ENCODE measurements at regions not wholly inside any gene's neighbourhood (a gene's known extent, or its start where the extent isn't known, plus 50 kb on each side); places are given as distances from the start of the nearest gene placed in this dataset.

DNA sequence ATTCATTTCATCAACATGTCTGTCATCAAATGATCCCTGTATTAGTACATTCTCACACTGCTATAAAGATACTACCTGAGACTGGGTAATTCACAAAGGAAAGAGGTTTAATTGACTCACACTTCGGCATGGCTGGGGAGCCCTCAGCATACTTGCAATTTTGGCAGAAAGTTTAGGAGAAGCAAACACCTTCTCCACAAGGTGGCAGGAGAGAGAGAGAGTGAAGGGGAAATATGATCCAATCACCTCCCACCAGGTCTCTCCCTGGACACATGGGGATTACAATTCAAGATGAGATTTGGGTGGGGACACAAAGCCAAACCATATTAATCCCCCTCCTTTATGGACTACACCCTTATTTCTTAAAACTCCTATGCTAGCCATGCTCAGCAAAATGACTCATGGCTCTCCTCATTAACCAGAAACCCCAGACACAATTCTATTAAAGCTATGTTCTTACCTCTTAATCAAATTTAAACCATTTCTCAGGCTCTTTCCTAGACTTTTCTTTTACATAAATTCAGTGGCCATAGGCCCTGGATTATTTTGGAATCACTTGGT lies 932.3 kb downstream of the FLRT2 start:
- Histone ChIP-seq H3K27ac (ENCODE audit: low read length) (no peak overlapping the region), H3K4me3 (ENCODE audit: low read length) (no peak overlapping the region), H3K27me3 (ENCODE audit: control insufficient read depth, insufficient read depth, low read length) (no peaks in the 10 kb centered on the region), H3K4me1 (ENCODE audit: control insufficient read depth, insufficient read depth, low read length) (no peaks in the 10 kb centered on the region), H3K9me3 (ENCODE audit: control insufficient read depth, low read depth, low read length) (no peaks in the 10 kb centered on the region), H3K36me3 (ENCODE audit: control insufficient read depth, insufficient read depth, low read length) (no peaks in the 10 kb centered on the region)
- no CpG with 5 or more reads among the region's 1 CpG for WGBS (ENCODE audit: insufficient coverage, low lambda C conversion rate)
- DNase-seq = no peak

DNA sequence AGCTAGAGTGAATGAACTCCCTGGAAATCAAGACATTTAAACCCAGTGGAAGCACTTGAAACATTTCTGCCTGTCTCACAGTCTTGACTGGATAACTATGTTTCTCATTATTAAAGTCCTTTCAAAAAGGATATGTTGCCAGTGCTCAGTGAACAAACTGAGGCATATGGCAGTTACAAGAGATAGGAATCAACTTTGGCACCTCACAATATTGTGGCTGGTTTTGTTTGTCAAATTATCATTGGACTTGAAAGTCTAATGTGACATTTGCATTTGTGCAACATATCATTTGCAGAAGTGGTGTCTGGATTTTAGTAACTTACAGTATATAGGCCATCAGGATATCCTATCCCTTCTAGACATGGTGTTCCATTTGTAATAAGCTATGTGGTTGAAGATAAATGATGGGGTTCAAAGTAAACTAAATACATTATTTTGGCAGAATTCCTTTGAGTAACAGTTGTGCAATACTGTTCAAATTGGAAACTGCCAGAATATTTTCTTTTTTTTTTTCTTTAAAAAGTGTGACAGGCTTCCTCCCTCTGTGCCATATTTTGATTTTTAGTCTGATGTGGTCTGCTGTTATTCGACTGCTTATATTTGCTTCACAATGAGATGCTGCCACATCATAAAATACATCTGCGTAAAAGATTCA lies 927.7 kb downstream of the FLRT2 start:
- no peak for DNase-seq
- H3K4me1 ChIP-seq (ENCODE audit: control insufficient read depth, insufficient read depth, low read length) = no peaks in the 10 kb centered on the region
- H3K4me3 ChIP-seq (ENCODE audit: low read length) = no peak overlapping the region
- H3K36me3 ChIP-seq (ENCODE audit: control insufficient read depth, insufficient read depth, low read length) = no peaks in the 10 kb centered on the region
- no peaks in the 10 kb centered on the region for H3K9me3 ChIP-seq (ENCODE audit: control insufficient read depth, low read depth, low read length)
- H3K27ac ChIP-seq (ENCODE audit: low read length) = no peak overlapping the region
- no peaks in the 10 kb centered on the region for H3K27me3 ChIP-seq (ENCODE audit: control insufficient read depth, insufficient read depth, low read length)
- WGBS (ENCODE audit: insufficient coverage, low lambda C conversion rate) = no CpG with 5 or more reads among the region's 2 CpGs

DNA sequence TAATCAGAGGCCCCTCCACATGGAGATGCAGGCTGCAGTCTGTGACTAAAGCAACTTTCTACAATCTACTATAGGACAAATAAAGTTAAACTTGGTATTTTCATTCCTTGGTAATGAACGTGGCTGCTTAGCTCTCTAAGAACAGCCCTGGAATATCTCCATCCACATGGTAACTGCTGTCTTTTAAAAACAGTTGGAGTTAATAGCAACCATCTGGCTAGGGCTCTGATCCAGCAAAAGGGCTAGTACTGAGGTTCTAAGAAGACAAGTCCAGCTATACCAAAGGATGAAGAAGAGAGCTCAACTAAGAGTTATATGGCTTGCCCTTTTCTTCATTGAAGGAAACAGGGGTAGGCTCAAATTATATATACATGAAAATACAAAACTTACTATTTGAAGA lies 920.1 kb downstream of the FLRT2 start:
- Histone ChIP-seq H3K4me1 (ENCODE audit: control insufficient read depth, insufficient read depth, low read length) (no peaks in the 10 kb centered on the region), H3K9me3 (ENCODE audit: control insufficient read depth, low read depth, low read length) (no peaks in the 10 kb centered on the region), H3K27ac (ENCODE audit: low read length) (no peak overlapping the region), H3K4me3 (ENCODE audit: low read length) (no peak overlapping the region), H3K27me3 (ENCODE audit: control insufficient read depth, insufficient read depth, low read length) (no peaks in the 10 kb centered on the region), H3K36me3 (ENCODE audit: control insufficient read depth, insufficient read depth, low read length) (no peaks in the 10 kb centered on the region)
- no peak for DNase-seq
- 80% methylated on average over 1 of the region's 1 CpG for WGBS (ENCODE audit: insufficient coverage, low lambda C conversion rate)

DNA sequence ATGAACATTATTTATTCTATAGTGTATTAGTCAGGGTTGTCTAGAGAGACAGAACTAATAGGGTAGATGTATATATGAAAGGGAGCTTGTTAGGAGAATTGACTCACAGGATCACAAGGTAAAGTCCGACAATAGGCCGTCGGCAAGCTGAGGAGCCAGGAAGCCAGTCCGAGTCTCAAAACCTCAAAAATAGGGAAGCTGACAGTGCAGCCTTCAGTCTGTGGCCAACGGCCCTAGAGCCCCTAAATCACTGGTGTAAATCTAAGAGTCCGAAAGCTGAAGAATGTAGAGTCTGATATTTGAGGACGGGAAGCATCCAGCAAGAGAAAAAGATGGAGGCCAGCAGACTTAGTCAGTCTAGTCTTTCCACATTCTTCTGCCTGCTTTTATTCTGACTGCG lies 912.2 kb downstream of the FLRT2 start:
- no peak overlapping the region for H3K27ac ChIP-seq (ENCODE audit: low read length)
- no peaks in the 10 kb centered on the region for H3K27me3 ChIP-seq (ENCODE audit: control insufficient read depth, insufficient read depth, low read length)
- no peak for DNase-seq
- H3K4me3 ChIP-seq (ENCODE audit: low read length) = no peak overlapping the region
- H3K36me3 ChIP-seq (ENCODE audit: control insufficient read depth, insufficient read depth, low read length) = no peaks in the 10 kb centered on the region
- H3K9me3 ChIP-seq (ENCODE audit: control insufficient read depth, low read depth, low read length) = no peaks in the 10 kb centered on the region
- no CpG with 5 or more reads among the region's 8 CpGs for WGBS (ENCODE audit: insufficient coverage, low lambda C conversion rate)
- H3K4me1 ChIP-seq (ENCODE audit: control insufficient read depth, insufficient read depth, low read length) = no peaks in the 10 kb centered on the region

DNA sequence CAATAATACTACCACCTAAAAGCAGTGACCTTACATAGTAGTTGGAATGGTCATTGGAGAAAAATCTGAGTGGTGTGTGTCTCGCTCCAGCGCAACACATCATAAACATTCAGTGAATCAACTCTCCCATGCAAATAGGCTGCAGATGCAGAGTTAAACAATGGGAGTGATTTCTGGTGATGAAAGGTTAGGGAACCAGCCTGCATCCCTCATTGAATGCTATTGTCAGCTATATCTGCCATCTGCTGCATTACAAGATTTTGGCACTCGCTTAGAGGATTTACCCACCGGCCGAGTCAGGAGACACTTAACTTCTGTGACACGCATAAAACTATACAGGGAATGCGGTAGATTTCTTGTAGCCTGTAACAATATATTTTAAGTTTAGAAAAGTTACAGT lies 900.9 kb downstream of the FLRT2 start:
- H3K27me3 ChIP-seq (ENCODE audit: control insufficient read depth, insufficient read depth, low read length) = no peaks in the 10 kb centered on the region
- no peaks in the 10 kb centered on the region for H3K4me1 ChIP-seq (ENCODE audit: control insufficient read depth, insufficient read depth, low read length)
- 79% methylated on average over 4 of the region's 7 CpGs for WGBS (ENCODE audit: insufficient coverage, low lambda C conversion rate)
- no peak for DNase-seq
- no peaks in the 10 kb centered on the region for H3K36me3 ChIP-seq (ENCODE audit: control insufficient read depth, insufficient read depth, low read length)
- no peak overlapping the region for H3K27ac ChIP-seq (ENCODE audit: low read length)
- H3K9me3 ChIP-seq (ENCODE audit: control insufficient read depth, low read depth, low read length) = no peaks in the 10 kb centered on the region
- H3K4me3 ChIP-seq (ENCODE audit: low read length) = no peak overlapping the region

DNA sequence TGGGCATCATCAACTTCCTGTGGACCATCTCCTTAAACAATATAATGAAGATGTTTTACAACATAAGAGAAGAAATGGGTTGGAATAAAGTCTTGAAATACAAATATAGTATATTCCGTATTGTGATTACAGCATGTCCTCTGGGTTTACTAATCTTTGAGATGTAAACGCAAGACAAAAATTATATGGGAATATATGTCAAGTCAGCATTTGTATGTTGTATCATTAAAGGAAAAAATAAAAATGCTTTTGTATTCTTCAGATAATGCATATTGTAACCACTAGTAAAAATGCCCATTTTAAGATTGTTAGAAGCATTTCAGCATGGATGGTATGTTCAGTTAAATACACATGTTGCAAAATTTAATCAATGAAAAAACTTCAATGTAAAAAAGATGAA lies 893.3 kb downstream of the FLRT2 start:
- Histone ChIP-seq H3K36me3 (ENCODE audit: control insufficient read depth, insufficient read depth, low read length) (no peaks in the 10 kb centered on the region), H3K27ac (ENCODE audit: low read length) (no peak overlapping the region)
- 0% methylated on average over 1 of the region's 2 CpGs for WGBS (ENCODE audit: insufficient coverage, low lambda C conversion rate)

DNA sequence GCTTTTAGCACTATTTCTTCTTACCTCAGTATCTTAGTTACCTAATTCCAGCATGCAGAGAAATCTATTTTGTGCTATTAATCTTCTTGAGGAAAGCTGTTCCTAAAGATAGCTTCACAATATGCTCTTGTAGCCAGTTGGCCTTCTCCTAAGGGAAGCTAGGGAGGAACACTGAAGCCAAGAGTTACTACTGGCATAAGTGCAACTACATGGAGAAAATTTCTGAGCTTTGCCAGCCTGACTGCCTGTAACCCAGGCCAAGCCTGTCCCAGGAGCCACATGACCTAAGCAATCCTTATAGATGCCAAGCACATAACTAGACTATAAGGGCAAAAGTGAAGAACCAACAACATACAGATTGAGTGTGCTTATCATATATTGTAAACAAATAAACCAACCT lies 890.2 kb downstream of the FLRT2 start:
- Histone ChIP-seq H3K9me3 (ENCODE audit: control insufficient read depth, low read depth, low read length) (no peaks in the 10 kb centered on the region), H3K4me1 (ENCODE audit: control insufficient read depth, insufficient read depth, low read length) (no peaks in the 10 kb centered on the region), H3K36me3 (ENCODE audit: control insufficient read depth, insufficient read depth, low read length) (no peaks in the 10 kb centered on the region), H3K27me3 (ENCODE audit: control insufficient read depth, insufficient read depth, low read length) (no peaks in the 10 kb centered on the region), H3K27ac (ENCODE audit: low read length) (no peak overlapping the region), H3K4me3 (ENCODE audit: low read length) (no peak overlapping the region)
- no peak for DNase-seq

More for the DNA sequence above, 893.3 kb downstream of the FLRT2 start:
- H3K4me3 ChIP-seq (ENCODE audit: low read length) = no peak overlapping the region
- no peak for DNase-seq
- H3K4me1 ChIP-seq (ENCODE audit: control insufficient read depth, insufficient read depth, low read length) = no peaks in the 10 kb centered on the region
- H3K27me3 ChIP-seq (ENCODE audit: control insufficient read depth, insufficient read depth, low read length) = no peaks in the 10 kb centered on the region
- no peaks in the 10 kb centered on the region for H3K9me3 ChIP-seq (ENCODE audit: control insufficient read depth, low read depth, low read length)

DNA sequence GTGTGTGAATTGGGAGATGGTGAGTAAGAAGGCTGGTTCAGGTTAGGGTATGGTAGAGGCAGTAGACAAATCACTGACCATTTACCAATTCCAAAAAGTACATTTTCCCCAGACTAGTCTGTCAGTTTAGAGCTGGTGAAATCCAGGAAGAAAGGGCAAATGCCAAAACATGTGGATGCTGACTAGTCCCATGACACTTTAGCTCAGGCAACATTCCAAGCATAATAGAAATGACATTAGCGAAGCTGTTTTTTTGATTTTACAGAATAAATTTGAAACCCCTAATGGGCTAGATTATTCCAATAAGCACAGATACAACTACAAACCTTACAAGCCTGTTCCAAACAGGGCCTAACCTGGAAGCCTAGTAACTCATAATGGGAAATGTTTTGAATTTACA lies 884.2 kb downstream of the FLRT2 start:
- DNase-seq = no peak
- no peak overlapping the region for H3K27ac ChIP-seq (ENCODE audit: low read length)
- no peaks in the 10 kb centered on the region for H3K9me3 ChIP-seq (ENCODE audit: control insufficient read depth, low read depth, low read length)
- no CpG with 5 or more reads among the region's 1 CpG for WGBS (ENCODE audit: insufficient coverage, low lambda C conversion rate)
- H3K4me3 ChIP-seq (ENCODE audit: low read length) = no peak overlapping the region
- H3K27me3 ChIP-seq (ENCODE audit: control insufficient read depth, insufficient read depth, low read length) = no peaks in the 10 kb centered on the region
- no peaks in the 10 kb centered on the region for H3K36me3 ChIP-seq (ENCODE audit: control insufficient read depth, insufficient read depth, low read length)
- no peaks in the 10 kb centered on the region for H3K4me1 ChIP-seq (ENCODE audit: control insufficient read depth, insufficient read depth, low read length)

DNA sequence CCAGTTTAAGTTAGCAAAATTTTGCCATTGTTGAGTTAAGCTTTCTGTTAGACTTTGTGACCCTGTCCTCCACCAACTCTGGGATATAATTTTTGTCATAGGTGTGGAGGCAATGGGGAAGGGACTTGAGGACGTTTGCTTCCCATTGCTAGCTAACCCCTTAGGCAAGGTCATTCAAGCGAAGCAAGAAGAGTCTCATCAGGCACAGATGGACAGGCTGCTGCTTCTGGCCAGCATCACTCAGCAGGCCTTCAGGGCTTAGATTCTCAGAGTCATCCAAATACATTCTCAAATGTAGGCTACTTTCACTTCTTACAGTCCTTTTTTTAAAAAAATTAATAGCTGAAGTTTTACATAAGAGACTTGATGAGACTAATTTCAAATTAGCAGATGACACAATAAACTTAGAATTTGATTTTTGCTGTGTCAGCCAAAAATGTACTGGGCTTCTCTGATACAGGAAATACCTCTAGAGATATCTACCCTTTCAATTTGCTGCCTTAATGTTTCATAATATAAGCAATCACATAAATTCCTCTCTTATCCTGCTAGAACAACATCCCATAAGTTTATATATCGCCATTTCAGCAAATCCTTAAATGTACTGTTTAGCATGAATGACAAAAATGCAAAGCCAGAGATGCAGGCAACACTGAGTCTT lies 875.2 kb downstream of the FLRT2 start:
- DNase-seq = no peak
- H3K36me3 ChIP-seq (ENCODE audit: control insufficient read depth, insufficient read depth, low read length) = no peaks in the 10 kb centered on the region
- H3K27me3 ChIP-seq (ENCODE audit: control insufficient read depth, insufficient read depth, low read length) = no peaks in the 10 kb centered on the region
- H3K4me3 ChIP-seq (ENCODE audit: low read length) = no peak overlapping the region
- H3K4me1 ChIP-seq (ENCODE audit: control insufficient read depth, insufficient read depth, low read length) = no peaks in the 10 kb centered on the region
- WGBS (ENCODE audit: insufficient coverage, low lambda C conversion rate) = 75% methylated on average over 1 of the region's 3 CpGs
- no peak overlapping the region for H3K27ac ChIP-seq (ENCODE audit: low read length)
- H3K9me3 ChIP-seq (ENCODE audit: control insufficient read depth, low read depth, low read length) = no peaks in the 10 kb centered on the region

DNA sequence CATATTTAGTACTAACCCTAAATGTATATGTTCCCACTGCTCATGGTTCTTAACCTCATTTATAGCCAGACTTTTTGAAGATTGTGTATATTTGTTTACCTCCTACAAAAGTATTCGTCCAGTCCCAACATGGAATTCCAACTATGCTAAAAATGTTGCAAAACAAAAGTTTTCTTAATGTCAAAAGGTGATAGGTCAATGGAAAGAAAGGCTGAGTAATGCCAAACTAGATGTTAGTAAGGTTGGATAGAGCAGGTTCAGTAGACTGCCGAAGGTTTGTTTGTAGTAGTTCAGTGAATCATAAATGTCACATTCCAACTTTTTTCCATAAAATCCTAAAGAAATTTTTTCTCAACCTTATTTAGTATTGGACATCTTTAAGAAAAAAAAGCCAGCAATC lies 874.5 kb downstream of the FLRT2 start:
- WGBS (ENCODE audit: insufficient coverage, low lambda C conversion rate) = 55% methylated on average over 2 of the region's 2 CpGs
- H3K4me1 ChIP-seq (ENCODE audit: control insufficient read depth, insufficient read depth, low read length) = no peaks in the 10 kb centered on the region
- no peaks in the 10 kb centered on the region for H3K36me3 ChIP-seq (ENCODE audit: control insufficient read depth, insufficient read depth, low read length)
- H3K27me3 ChIP-seq (ENCODE audit: control insufficient read depth, insufficient read depth, low read length) = no peaks in the 10 kb centered on the region
- H3K27ac ChIP-seq (ENCODE audit: low read length) = no peak overlapping the region
- H3K4me3 ChIP-seq (ENCODE audit: low read length) = no peak overlapping the region
- DNase-seq = no peak
- H3K9me3 ChIP-seq (ENCODE audit: control insufficient read depth, low read depth, low read length) = no peaks in the 10 kb centered on the region

DNA sequence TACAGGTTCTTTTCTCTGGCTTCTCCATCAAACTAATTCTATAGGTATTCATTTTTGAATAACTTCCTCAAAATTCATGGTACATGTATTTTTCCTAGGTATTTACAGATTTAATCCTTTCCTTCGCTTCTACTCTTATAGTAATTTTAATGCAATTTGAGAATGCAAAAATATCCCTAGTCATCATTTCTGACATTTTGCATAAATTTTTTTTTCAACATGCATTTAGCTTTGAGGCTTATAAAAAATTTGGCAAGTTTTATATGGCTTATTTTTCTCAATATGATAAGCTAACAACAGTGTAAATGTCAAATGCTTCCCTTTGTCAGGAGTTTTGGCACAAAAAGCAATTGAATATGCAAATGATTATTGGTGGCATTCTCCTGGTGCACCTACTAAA lies 872.6 kb downstream of the FLRT2 start:
- Histone ChIP-seq H3K4me1 (ENCODE audit: control insufficient read depth, insufficient read depth, low read length) (no peaks in the 10 kb centered on the region), H3K27ac (ENCODE audit: low read length) (no peak overlapping the region), H3K36me3 (ENCODE audit: control insufficient read depth, insufficient read depth, low read length) (no peaks in the 10 kb centered on the region), H3K4me3 (ENCODE audit: low read length) (no peak overlapping the region), H3K27me3 (ENCODE audit: control insufficient read depth, insufficient read depth, low read length) (no peaks in the 10 kb centered on the region), H3K9me3 (ENCODE audit: control insufficient read depth, low read depth, low read length) (no peaks in the 10 kb centered on the region)
- WGBS (ENCODE audit: insufficient coverage, low lambda C conversion rate) = 100% methylated on average over 1 of the region's 1 CpG
- DNase-seq = no peak

All from large intestine (tissue), 3 donors.